Liver (tissue), 8 donors: ENCODE measurements at regions not wholly inside any gene's neighbourhood (a gene's known extent, or its start where the extent isn't known, plus 50 kb on each side); places are given as distances from the start of the nearest gene placed in this dataset.
A peak's percentile ranks its signal among the peaks of the same experiment; 100 is the strongest.

Experiments used
- DNase-seq: peaks from one replicate; pipeline ENCODE4 v3.0.0-alpha.2; 2017; ENCODE audit warnings: low spot score
- H3K27ac ChIP-seq, 2 donors: one replicate each; pipeline ENCODE4 v1.7.0; 2013; ENCODE audit warnings: inconsistent platforms in 2 of 2, low read length in 2 of 2, control low read depth in 1 of 2, low read depth in 1 of 2, mild to moderate bottlenecking in 1 of 2
- H3K27me3 ChIP-seq, 4 donors: one replicate each; pipeline versions ENCODE4 v1.6.1 to v1.7.0; 2013; ENCODE audit warnings: low read length in 3 of 4, inconsistent platforms in 1 of 4, mild to moderate bottlenecking in 1 of 4, moderate library complexity in 1 of 4; ENCODE audit not compliant: control insufficient read depth in 4 of 4, insufficient read depth in 4 of 4
- H3K36me3 ChIP-seq, 4 donors: one replicate each; pipeline versions ENCODE4 v1.6.1 to v1.7.0; 2013; ENCODE audit warnings: low read length in 3 of 4, mild to moderate bottlenecking in 3 of 4, low read depth in 1 of 4, moderate library complexity in 1 of 4; ENCODE audit not compliant: control insufficient read depth in 4 of 4, insufficient read depth in 3 of 4
- H3K4me1 ChIP-seq, 4 donors: one replicate each; pipeline versions ENCODE4 v1.6.1 to v1.7.0; 2013; ENCODE audit warnings: low read length in 3 of 4, mild to moderate bottlenecking in 3 of 4, moderate library complexity in 1 of 4; ENCODE audit not compliant: control insufficient read depth in 4 of 4, insufficient read depth in 4 of 4
- H3K4me3 ChIP-seq, 3 donors: one replicate each; pipeline versions ENCODE4 v1.6.1 to v1.7.0; 2013; ENCODE audit warnings: low read length in 3 of 3, control low read depth in 1 of 3, low read depth in 1 of 3, mild to moderate bottlenecking in 1 of 3
- H3K9ac ChIP-seq, 2 donors: one replicate each; pipeline ENCODE4 v1.7.0; 2013; ENCODE audit warnings: low read length in 2 of 2, mild to moderate bottlenecking in 2 of 2, moderate library complexity in 2 of 2, control low read depth in 1 of 2, low read depth in 1 of 2
- H3K9me3 ChIP-seq, 4 donors: one replicate each; pipeline versions ENCODE4 v1.6.1 to v1.7.0; 2013; ENCODE audit warnings: low read length in 3 of 4; ENCODE audit not compliant: control insufficient read depth in 4 of 4
- ATF3 ChIP-seq: IDR thresholded peaks from 2 replicates; pipeline ENCODE4 v1.6.1; 2016; ENCODE audit warnings: antibody characterized with exemption
- CTCF ChIP-seq: fragments of 150-350 bp; IDR thresholded peaks from 2 replicates; pipeline ENCODE4 v1.5.1; 2017; ENCODE audit warnings: improper control_type of control experiment, low read depth, low read length; ENCODE audit not compliant: missing input control
- EGR1 ChIP-seq, 2 donors: IDR thresholded peaks; 2 replicates each; pipeline ENCODE4 v1.6.1; 2016 to 2018; ENCODE audit warnings: antibody characterized with exemption in 2 of 2, low read depth in 2 of 2
- FOXA1 ChIP-seq: IDR thresholded peaks from 2 replicates; pipeline ENCODE4 v1.6.1; 2016; ENCODE audit warnings: antibody characterized with exemption
- FOXA2 ChIP-seq: IDR thresholded peaks from 2 replicates; pipeline ENCODE4 v1.6.1; 2016; ENCODE audit warnings: antibody characterized with exemption
- GABPA ChIP-seq, 2 donors: IDR thresholded peaks in 1 of 2; conservative IDR thresholded peaks in 1 of 2; 2 replicates each; pipeline ENCODE4 v1.6.1; 2016; ENCODE audit warnings: antibody characterized with exemption in 2 of 2, mild to moderate bottlenecking in 1 of 2, moderate library complexity in 1 of 2
- HNF4A ChIP-seq, 2 donors: conservative IDR thresholded peaks; 2 replicates each; pipeline ENCODE4 v1.6.1; 2016; ENCODE audit warnings: antibody characterized with exemption in 2 of 2, mild to moderate bottlenecking in 2 of 2
- HNF4G ChIP-seq: IDR thresholded peaks from 2 replicates; pipeline ENCODE4 v1.6.1; 2016; ENCODE audit warnings: antibody characterized with exemption
- MAX ChIP-seq: IDR thresholded peaks from 2 replicates; pipeline ENCODE4 v1.6.1; 2016; ENCODE audit warnings: antibody characterized with exemption
- NR2F2 ChIP-seq: IDR thresholded peaks from 2 replicates; pipeline ENCODE4 v1.6.1; 2016; ENCODE audit warnings: antibody characterized with exemption
- RAD21 ChIP-seq, 2 donors: IDR thresholded peaks; 2 replicates each; pipeline ENCODE4 v1.6.1; 2016; ENCODE audit warnings: antibody characterized with exemption in 2 of 2, mild to moderate bottlenecking in 2 of 2
- REST ChIP-seq: IDR thresholded peaks from 2 replicates; pipeline ENCODE4 v1.6.1; 2016; ENCODE audit warnings: antibody characterized with exemption, mild to moderate bottlenecking
- RXRA ChIP-seq, 2 donors: IDR thresholded peaks; 2 replicates each; pipeline ENCODE4 v1.6.1; 2017 to 2018; ENCODE audit warnings: antibody characterized with exemption in 2 of 2, mild to moderate bottlenecking in 1 of 2
- SP1 ChIP-seq: IDR thresholded peaks from 2 replicates; pipeline ENCODE4 v1.6.1; 2018; ENCODE audit warnings: antibody characterized with exemption, mild to moderate bottlenecking
- YY1 ChIP-seq: IDR thresholded peaks from 2 replicates; pipeline ENCODE4 v1.6.1; 2016; ENCODE audit warnings: antibody characterized with exemption, mild to moderate bottlenecking
- ZBTB33 ChIP-seq: IDR thresholded peaks from 2 replicates; pipeline ENCODE4 v1.6.1; 2016; ENCODE audit warnings: antibody characterized with exemption
- WGBS: extraction: QIAGEN DNeasy Blood & Tissue Kit; methylation state at CpG from one replicate; pipeline ENCODE4 v1.1.7; 2013; 5-methylcytosine and 5-hydroxymethylcytosine counted together
- donor health status: healthy.
- donor health status: healthy.
- donor health status: healthy.
- donor health status: healthy.
- donor health status: healthy.

GRCh38 chr7:142670511-142670910 lies 78.8 kb upstream of the PRSS1 start:
- H3K36me3 ChIP-seq = no peaks in the 10 kb centered on the region
- no peaks in the 10 kb centered on the region for H3K9me3 ChIP-seq
- DNase-seq = no peak
- H3K27ac ChIP-seq = no peak overlapping the region
- 0% methylated on average over 1 of the region's 1 CpG for WGBS
- H3K9ac ChIP-seq = no peak overlapping the region
- TF ChIP-seq NR2F2 (no peak), YY1 (no peak)
- no peak overlapping the region for H3K4me3 ChIP-seq
- no peaks in the 10 kb centered on the region for H3K27me3 ChIP-seq
- H3K4me1 ChIP-seq = no peaks in the 10 kb centered on the region

- WGBS = 43% methylated on average over 2 of the region's 2 CpGs
- DNase-seq = no peak
- H3K9ac ChIP-seq = no peak overlapping the region
- H3K36me3 ChIP-seq = no peaks in the 10 kb centered on the region
- no peak overlapping the region for H3K27ac ChIP-seq
- H3K4me3 ChIP-seq = no peak overlapping the region
- TF ChIP-seq RAD21 (IDR thresholded peaks at IDR 0.05) (peak; percentile 28 to 43), SP1 (no peak)
- no peaks in the 10 kb centered on the region for H3K9me3 ChIP-seq
- no peaks in the 10 kb centered on the region for H3K4me1 ChIP-seq
- no peaks in the 10 kb centered on the region for H3K27me3 ChIP-seq
These were observed 80.1 kb upstream of the PRSS1 start for GRCh38 chr7:142669074-142669654.

- Histone ChIP-seq H3K27me3 (no peaks in the 10 kb centered on the region), H3K36me3 (no peaks in the 10 kb centered on the region), H3K4me1 (no peaks in the 10 kb centered on the region), H3K9me3 (no peaks in the 10 kb centered on the region), H3K4me3 (no peak overlapping the region), H3K9ac (no peak overlapping the region), H3K27ac (no peak overlapping the region)
- TF ChIP-seq HNF4G (no peak), GABPA (IDR thresholded peaks at IDR 0.05 in 1 of 2, conservative IDR thresholded peaks at IDR 0.05 in 1 of 2) (no peak), EGR1 (IDR thresholded peaks at IDR 0.05; ENCODE audit: low read depth in 2 of 2) (no peak), YY1 (no peak), RXRA (IDR thresholded peaks at IDR 0.05) (no peak), CTCF (no peak), FOXA2 (no peak), ATF3 (no peak)
- DNase-seq = no peak
- 42% methylated on average over 4 of the region's 4 CpGs for WGBS
These were observed 80.8 kb upstream of the PRSS1 start for GRCh38 chr7:142668495-142668894.

GRCh38 chr7:142657376-142657775 lies 91.9 kb upstream of the PRSS1 start:
- H3K9me3 ChIP-seq = no peaks in the 10 kb centered on the region
- 35% methylated on average over 1 of the region's 1 CpG for WGBS
- TF ChIP-seq FOXA1 (no peak), RXRA (IDR thresholded peaks at IDR 0.05) (no peak), GABPA (IDR thresholded peaks at IDR 0.05 in 1 of 2, conservative IDR thresholded peaks at IDR 0.05 in 1 of 2) (no peak), REST (no peak), ZBTB33 (no peak), HNF4A (conservative IDR thresholded peaks at IDR 0.05) (no peak), YY1 (no peak), EGR1 (IDR thresholded peaks at IDR 0.05; ENCODE audit: low read depth in 2 of 2) (no peak), MAX (no peak), HNF4G (no peak), NR2F2 (no peak)

More at GRCh38 chr7:142657376-142657775, 91.9 kb upstream of the PRSS1 start:
- H3K4me1 ChIP-seq = no peaks in the 10 kb centered on the region
- H3K36me3 ChIP-seq = no peaks in the 10 kb centered on the region
- no peak for DNase-seq
- no peak overlapping the region for H3K4me3 ChIP-seq
- H3K9ac ChIP-seq = no peak overlapping the region
- peaks cover 0 to 3% (median 0%) of the 10 kb centered on the region in 4 donors for H3K27me3 ChIP-seq
- H3K27ac ChIP-seq = no peak overlapping the region
